HG02852 (cell line): ENCODE measurements at regions not wholly inside any gene's neighbourhood (a gene's known extent, or its start where the extent isn't known, plus 50 kb on each side); places are given as distances from the start of the nearest gene placed in this dataset.

Source experiments
- ATAC-seq: cut with Tn5 transposase; IDR thresholded peaks from one replicate; pipeline ENCODE4 v1.9.1; 2021; ENCODE audit warnings: mild to moderate bottlenecking, moderate library complexity; ENCODE audit not compliant: unreplicated experiment

DNA sequence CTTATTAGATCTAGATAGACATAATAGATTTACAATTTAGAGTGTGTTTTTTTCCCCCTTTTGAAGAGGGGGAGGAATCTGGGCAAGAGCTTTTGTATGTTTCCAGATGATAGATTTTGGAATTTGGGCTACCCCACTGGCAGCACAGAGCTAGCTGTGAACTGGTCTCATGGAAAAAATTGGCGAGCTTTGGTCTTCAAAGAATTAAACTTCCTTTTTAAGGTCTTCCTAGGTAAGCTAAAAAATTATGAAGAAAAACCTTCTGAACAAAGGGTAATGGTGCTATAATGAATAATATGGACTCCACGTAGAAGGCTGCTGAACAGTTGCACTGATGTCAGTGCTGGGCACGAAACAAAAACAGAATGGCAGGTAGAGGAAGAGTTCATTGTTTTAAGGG is 109.3 kb downstream of the ZIC5 start:
- no peak for ATAC-seq

GRCh38 chr13:99861771-99862170 is 109.8 kb downstream of the ZIC5 start:
- no peak for ATAC-seq

DNA sequence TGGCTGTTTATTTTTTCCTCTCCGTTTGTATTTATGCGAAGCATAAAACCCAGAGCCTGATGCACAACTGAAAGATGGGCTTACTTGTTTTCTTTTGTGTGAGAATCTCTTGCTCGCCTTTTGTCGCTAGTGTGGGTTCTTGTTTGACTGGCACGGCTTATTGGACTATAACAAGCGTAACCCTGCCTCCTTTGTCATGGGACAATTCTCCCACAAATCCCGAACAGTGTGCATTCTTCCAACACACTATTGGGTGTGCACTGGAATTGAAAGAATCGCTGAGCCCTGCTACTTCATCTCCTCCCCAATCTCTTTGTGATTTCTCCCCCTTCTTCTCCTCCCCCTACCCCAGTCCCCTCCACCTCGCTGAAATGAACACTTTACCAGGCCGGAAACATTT is 110.8 kb downstream of the ZIC5 start:
- ATAC-seq: no peak

DNA sequence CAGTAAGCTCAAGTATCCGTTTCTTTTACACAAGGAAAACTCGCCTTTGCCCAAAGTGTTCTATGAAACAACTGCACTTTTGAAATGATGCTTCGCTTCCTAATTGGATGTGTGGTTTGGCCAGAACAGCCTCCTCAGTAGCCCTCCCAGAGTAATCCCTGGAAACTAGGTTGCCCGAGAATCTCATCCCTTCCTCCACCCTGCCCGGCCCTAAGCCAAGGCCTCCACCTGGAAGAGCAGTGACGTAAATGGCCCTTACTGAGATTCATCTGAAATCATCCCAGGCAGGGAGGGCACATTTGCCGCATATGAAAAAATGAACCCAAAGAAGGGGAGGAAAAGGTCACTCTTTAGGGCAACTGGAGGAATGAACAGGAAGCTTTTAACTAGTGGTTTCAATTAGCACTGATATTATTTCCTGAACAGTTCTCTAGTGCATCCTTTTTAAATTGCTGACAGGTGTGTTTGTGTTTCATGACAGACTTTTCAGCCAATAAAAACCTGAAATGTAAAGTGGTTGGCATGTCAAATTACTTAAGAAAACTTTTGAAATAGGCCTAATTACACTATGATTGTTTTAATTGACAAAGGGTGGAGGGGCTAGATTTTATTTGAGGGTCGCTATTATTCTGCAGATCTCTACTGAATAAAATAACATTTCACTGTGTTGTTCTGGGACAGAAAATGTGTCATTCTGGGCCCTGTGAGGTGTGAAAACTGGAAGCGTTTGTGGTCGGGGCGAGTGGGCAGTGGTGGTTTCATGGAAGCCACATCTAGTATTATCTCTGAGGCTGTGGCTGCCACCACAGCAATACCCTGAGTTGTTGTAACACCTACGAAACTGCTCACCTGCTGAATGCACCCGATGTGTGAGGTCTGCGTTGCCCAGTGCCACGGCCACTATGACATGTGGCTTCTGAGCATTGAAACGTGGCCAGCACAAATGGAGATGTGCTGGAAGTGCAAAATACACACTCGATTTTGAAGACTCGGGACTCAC is 112.1 kb downstream of the ZIC5 start:
- ATAC-seq: peak; percentile 95

DNA sequence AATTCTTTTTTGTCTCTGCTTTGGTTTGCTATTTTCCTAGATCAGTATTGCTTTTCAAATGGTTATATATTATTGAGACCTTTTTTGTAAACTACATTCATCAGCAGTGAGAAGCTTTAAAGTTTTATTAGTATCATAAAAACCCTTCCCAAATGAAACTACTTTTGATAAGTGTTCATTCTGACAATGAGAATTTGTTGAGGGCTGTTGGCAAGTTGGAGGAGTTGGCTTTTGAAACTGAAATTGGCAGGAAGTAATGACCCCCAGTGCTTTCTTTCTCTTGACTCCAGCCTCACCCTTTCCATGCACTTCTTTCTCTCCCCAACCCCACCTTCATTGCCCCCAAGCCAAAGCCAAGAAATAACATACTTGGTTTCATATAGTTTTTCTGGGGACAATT is 113.8 kb downstream of the ZIC5 start:
- no peak for ATAC-seq

- ATAC-seq: no peak
Observed at GRCh38 chr13:99855526-99856420, 115.8 kb downstream of the ZIC5 start.

GRCh38 chr13:99854366-99854765 is 117.2 kb downstream of the ZIC5 start:
- no peak for ATAC-seq

- no peak for ATAC-seq
Observed at GRCh38 chr13:99847318-99847750, 124.2 kb downstream of the ZIC5 start.

- no peak for ATAC-seq
Observed at GRCh38 chr13:99845161-99845874, 126.2 kb downstream of the ZIC5 start.

DNA sequence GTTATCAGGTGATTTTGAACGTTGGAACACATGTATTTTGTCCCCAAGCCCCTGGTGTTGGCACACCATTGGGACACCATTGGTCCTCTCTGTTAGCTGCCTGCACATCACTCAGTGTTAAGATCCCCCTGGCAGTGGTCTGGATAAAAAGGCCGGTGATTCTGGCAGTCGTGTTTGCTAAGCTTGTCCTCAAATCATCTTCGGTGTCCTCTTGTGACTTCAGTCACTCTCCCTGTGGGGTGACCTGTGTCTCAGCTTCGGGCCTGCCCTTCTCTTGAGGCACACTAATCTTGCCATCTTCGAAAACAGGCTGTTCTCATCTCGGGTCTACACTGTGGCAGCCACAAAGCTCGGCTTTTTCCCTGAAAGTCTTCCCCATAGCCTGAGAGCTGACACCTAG is 127.1 kb downstream of the ZIC5 start:
- ATAC-seq: no peak

GRCh38 chr13:99843872-99844271 is 127.7 kb downstream of the ZIC5 start:
- ATAC-seq: no peak

GRCh38 chr13:99842405-99842804 is 129.2 kb downstream of the ZIC5 start:
- ATAC-seq: no peak

DNA sequence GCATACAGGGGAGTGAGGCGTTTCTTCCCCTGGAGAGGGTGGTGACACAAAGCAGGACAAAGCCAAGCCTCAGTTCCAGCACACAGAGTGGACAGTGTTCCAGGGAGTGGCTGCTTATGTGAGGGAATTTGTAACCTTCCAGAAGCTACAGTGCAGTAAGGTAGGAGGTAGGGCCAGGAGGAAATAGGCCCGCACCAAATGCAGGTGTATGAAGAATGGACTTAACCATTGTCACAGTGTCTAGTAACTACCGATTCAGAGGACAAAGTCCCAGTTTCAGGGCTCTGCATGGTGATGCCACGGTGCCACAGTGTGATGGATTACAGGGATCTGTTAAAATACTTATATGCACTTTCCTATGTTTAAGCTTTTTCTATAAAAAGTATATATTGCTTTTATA is 135.3 kb downstream of the ZIC5 start:
- no peak for ATAC-seq

DNA sequence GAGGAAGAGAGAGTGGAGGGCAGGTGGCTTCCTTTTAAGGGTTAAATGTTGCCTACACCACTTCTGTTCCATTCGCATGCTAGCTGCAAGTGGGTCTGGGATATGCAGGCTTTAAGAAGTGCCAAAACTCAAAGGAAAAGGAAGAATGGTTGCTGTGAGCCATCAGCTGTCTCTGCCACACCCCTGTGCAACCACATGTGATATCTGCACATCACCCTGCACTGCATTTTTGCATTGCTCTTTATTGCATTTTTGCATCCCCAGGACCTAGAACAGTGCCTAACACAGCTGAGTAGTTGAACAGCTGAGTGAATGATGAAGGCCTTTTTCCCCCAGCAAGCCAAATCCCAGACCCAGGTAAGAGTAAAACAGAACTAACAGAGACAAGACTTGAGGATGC is 136.1 kb downstream of the ZIC5 start:
- ATAC-seq: no peak

- no peak for ATAC-seq
Observed at GRCh38 chr13:99834246-99834645, 137.3 kb downstream of the ZIC5 start.

DNA sequence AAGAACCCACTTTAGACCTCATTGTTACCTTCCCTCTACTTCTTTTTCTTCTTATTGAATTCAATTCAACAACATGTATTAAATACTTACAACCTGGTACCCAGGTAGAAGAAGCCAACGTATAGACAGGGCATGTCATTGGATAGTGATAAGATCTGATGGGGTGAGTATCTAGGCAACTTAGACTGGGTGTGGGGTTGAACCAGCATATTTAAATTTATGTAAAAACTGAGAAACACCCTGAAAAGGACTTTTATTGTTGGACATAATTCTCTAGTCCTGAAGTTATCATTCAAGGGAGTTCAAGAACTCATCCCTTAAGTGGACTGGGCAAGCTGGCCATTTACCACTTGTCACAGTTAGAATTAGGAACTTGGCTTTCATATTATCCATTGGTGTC is 139.2 kb downstream of the ZIC5 start:
- no peak for ATAC-seq

DNA sequence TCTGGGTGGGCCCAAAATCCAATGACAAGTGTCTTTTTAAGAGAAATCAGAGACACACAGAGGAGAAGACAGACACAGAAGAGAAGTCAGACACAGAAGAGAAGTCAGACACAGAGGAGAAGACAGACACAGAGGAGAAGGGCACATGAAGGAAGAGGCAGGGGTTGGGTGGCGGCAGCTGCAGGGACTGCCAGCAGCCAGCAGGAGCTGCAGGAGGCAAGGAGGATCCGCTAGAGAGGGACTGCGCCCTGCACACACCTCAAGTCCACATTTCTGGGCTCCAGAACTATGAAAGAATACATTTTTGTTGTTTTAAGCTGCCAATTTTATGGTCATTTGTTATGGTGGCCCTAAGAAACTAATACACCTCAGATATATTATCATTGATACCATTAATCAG is 140.6 kb downstream of the ZIC5 start:
- ATAC-seq: no peak

DNA sequence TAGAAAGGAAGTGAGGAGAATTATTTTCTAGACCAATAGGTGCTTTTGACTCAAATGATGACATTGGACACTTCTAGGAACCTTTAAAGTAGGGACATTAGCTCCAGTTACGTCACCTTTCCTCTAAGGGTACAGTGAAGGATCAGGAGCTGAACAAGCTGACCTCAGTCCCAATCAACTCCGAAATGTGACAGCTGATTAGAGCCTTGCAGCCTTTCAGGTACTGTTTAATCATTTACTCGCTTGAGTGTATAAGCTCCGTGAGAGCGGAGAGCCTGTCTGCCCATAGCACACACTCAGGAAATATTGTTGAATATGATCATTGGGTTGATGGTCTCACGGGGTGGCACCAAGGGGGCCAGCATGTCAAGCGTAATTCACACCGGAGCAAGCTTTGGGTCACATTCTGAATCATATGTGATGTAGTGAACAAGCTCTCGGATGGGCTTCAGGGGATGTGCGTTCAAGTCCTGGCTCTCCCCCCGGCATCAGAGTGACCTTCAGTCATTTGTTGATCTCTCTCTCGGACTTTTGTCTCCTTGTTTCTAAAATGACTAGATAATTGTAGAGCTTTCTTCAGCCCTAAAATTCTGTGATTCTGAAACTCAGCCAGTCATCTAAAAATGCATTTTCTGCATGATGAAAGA is 141.9 kb downstream of the ZIC5 start:
- no peak for ATAC-seq

- no peak for ATAC-seq
Observed at GRCh38 chr13:99829161-99829560, 142.4 kb downstream of the ZIC5 start.

GRCh38 chr13:99828735-99829134 is 142.8 kb downstream of the ZIC5 start:
- no peak for ATAC-seq

- ATAC-seq: no peak
Observed at GRCh38 chr13:99828123-99828522, 143.4 kb downstream of the ZIC5 start.
